GM23248 (cell line): ENCODE measurements at regions not wholly inside any gene's neighbourhood (a gene's known extent, or its start where the extent isn't known, plus 50 kb on each side); places are given as distances from the start of the nearest gene placed in this dataset.

Experiments
- EZH2 ChIP-seq: fragments of 200-600 bp; sonication (generic); IDR thresholded peaks from 2 replicates; pipeline ENCODE4 v1.6.1; 2018; ENCODE audit warnings: antibody characterized with exemption, mild to moderate bottlenecking; ENCODE audit not compliant: insufficient read depth, poor library complexity, severe bottlenecking
- EZH2phosphoT487 ChIP-seq: fragments of 200-600 bp; sonication (generic); IDR thresholded peaks from 2 replicates; pipeline ENCODE4 v1.6.1; 2018; ENCODE audit warnings: antibody characterized with exemption, moderate library complexity, mild to moderate bottlenecking, low read depth; ENCODE audit not compliant: insufficient read depth

GRCh38 chr7:94252971-94253370, 141.7 kb upstream of the COL1A2 start:
- TF ChIP-seq EZH2 (no peak), EZH2phosphoT487 (no peak)
